ENCODE measurements at regions not wholly inside any gene's neighbourhood (a gene's known extent, or its start where the extent isn't known, plus 50 kb on each side); places are given as distances from the start of the nearest gene placed in this dataset.

DNA sequence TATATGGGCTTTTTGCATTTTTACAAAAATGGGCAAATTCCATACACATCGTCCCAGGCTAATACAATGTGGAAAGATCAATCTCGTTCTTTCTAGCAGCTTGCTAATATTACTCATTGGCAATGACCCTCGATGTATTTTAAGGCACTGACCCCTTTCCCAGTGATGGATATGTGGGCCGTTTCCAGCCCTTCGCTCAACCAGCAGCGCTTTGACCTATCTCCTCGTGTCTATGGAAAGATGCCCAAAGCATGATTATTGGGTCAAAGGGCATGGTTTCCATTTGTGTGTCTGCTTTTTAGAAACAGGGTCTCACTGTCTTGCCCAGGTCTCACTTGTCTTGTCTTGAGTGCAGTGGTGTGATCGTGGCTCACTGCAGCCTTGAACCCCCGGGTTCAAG, 273.8 kb downstream of the MRTFB start:
- no peak for TF ChIP-seq EP300 (IDR thresholded peaks at IDR 0.05)
- TF ChIP-seq, protein P1, sequence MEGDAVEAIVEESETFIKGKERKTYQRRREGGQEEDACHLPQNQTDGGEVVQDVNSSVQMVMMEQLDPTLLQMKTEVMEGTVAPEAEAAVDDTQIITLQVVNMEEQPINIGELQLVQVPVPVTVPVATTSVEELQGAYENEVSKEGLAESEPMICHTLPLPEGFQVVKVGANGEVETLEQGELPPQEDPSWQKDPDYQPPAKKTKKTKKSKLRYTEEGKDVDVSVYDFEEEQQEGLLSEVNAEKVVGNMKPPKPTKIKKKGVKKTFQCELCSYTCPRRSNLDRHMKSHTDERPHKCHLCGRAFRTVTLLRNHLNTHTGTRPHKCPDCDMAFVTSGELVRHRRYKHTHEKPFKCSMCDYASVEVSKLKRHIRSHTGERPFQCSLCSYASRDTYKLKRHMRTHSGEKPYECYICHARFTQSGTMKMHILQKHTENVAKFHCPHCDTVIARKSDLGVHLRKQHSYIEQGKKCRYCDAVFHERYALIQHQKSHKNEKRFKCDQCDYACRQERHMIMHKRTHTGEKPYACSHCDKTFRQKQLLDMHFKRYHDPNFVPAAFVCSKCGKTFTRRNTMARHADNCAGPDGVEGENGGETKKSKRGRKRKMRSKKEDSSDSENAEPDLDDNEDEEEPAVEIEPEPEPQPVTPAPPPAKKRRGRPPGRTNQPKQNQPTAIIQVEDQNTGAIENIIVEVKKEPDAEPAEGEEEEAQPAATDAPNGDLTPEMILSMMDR (IDR thresholded peaks at IDR 0.05) = no peak
- TF ChIP-seq POLR2A (IDR thresholded peaks at IDR 0.05) = no peak

Data from suprapubic skin (tissue), 3 donors.